ENCODE measurements at regions not wholly inside any gene's neighbourhood (a gene's known extent, or its start where the extent isn't known, plus 50 kb on each side); places are given as distances from the start of the nearest gene placed in this dataset.

DNA sequence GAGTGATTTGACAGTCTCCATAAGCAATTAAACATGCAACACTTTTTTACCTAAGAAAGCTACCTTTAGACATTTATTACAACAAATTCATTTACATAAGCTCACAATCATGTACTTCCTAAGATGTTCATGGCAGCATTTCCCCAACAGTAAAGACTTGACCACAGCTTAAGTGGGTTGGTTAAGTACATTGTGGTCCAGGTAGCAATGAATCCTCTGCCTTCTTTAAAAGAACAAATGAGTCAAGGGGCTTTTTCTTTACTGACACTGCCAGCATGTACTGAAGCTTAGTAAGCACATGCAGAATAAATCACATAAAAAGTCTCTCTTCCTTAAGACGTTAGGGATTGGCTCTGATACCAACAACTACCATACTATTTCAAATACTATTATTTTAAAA, 183.7 kb upstream of the USP9Y start:
- TF ChIP-seq, protein P1, sequence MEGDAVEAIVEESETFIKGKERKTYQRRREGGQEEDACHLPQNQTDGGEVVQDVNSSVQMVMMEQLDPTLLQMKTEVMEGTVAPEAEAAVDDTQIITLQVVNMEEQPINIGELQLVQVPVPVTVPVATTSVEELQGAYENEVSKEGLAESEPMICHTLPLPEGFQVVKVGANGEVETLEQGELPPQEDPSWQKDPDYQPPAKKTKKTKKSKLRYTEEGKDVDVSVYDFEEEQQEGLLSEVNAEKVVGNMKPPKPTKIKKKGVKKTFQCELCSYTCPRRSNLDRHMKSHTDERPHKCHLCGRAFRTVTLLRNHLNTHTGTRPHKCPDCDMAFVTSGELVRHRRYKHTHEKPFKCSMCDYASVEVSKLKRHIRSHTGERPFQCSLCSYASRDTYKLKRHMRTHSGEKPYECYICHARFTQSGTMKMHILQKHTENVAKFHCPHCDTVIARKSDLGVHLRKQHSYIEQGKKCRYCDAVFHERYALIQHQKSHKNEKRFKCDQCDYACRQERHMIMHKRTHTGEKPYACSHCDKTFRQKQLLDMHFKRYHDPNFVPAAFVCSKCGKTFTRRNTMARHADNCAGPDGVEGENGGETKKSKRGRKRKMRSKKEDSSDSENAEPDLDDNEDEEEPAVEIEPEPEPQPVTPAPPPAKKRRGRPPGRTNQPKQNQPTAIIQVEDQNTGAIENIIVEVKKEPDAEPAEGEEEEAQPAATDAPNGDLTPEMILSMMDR (IDR thresholded peaks at IDR 0.05), result no peak
- TF ChIP-seq POLR2A (IDR thresholded peaks at IDR 0.05), result no peak
